ENCODE measurements at regions not wholly inside any gene's neighbourhood (a gene's known extent, or its start where the extent isn't known, plus 50 kb on each side); places are given as distances from the start of the nearest gene placed in this dataset. TPM values are rescaled to one million over a fixed set of nuclear protein-coding genes. Genes with fewer than 3 reads are reported as not detected.

DNA sequence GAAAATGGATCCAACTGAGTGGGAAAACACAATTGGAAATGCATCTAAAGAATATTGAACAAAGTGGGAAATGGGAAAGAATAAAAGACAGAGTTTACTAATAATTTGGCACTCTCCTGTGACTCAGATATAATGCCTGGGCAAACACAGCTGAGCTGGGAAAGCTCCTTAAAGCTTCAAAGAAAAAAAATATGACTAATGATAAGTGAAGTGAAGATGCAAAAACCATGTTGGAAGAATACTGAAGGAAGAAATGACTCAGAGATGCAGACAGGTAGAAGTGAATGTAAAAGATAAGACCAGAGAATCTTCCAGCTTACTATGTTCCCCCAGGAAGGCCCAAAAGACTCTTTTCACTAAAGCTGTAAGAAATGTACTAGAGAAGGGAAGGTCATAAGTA, 62.4 kb upstream of the FOXG1 start:
- no peak for DNase-seq
- intact Hi-C loops (cut with micrococcal nuclease), result no loop called here
- no peak for ATAC-seq

DNA sequence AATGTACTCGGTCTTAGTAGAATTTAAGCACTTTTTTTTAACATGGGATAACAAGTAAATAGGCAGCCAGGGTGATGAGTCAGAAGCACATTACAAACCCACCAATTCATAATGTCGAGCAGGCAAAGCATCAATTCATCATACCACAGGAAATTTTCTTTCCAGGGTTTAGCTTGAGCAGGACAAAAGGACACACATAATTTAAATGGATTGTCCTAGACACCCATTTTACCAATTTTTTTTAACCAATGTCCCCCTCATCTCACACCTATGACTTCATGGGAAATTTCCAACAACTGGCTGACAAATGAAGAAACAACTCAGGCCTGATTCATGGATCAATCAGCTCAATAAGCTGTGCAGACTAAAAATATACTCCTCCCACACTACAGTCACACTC, 58.8 kb upstream of the FOXG1 start:
- intact Hi-C loops (cut with micrococcal nuclease), result no loop called here
- DNase-seq, result no peak
- ATAC-seq, result no peak

DNA sequence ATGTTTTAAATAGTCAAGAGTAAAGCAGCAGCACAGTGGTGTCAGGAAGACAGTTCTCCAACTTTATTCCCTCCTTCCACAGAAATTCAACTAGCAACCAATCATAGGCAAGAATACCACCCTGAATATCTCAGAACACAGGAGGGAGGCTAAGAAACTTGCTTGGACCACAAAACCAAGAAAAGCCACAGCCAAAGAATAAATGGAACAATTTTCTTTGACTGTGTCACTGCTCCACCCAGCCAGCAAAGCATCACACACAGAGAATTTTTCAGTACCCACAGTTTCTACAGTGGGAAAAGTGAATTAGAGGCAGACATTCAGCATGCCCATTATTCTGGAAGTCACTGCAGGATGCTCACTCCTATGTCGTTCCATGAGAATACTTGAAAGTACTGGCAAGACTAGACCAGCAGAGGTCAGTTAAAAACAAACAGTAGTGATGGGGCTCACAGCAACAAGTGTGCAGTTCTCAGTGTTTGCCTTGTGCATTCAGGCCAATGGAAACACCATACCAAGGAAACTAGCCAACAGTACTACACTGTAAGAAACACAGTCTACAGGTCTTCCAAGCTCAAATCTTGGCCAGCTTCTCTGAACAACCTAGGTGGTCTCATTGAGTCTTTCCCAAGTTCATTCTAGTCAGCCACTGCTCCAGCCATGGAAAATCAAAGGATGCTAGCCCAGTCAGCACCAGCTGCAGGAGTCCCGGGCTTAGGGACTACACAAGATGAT, 56.8 kb upstream of the FOXG1 start:
- intact Hi-C loops (cut with micrococcal nuclease), result no loop called here
- ATAC-seq (no peak), DNase-seq (no peak)

Small RNA genes in the stretch of these regions (microRNA-seq; reads per million reads assigned to microRNA genes)
- gene MIR3171 (ENCODE audit: borderline number of aligned reads) (not detected), gene MIR4307 (ENCODE audit: borderline number of aligned reads) (not detected)
